ENCODE measurements at regions not wholly inside any gene's neighbourhood (a gene's known extent, or its start where the extent isn't known, plus 50 kb on each side); places are given as distances from the start of the nearest gene placed in this dataset.
"Not testable (repeated sequence)": the region's sequence is repeated elsewhere in the genome, so short reads cannot be mapped to it uniquely, and the experiment has no call there.

- Histone ChIP-seq H3K27me3 (ENCODE audit: control insufficient read depth, insufficient read depth, low read length) (no peaks in the 10 kb centered on the region), H3K4me1 (ENCODE audit: control insufficient read depth, insufficient read depth, low read length) (peaks cover 4% of the 10 kb centered on the region; the same call in 1 of the 2 replicates), H3K36me3 (ENCODE audit: control insufficient read depth, insufficient read depth, low read length) (no peaks in the 10 kb centered on the region), H3K4me3 (ENCODE audit: low read depth, low read length) (no peak overlapping the region), H3K9me3 (ENCODE audit: control insufficient read depth, insufficient read depth, low read length) (no peaks in the 10 kb centered on the region), H3K27ac (ENCODE audit: low read depth, low read length) (no peak overlapping the region), H3K9ac (ENCODE audit: low read depth, low read length) (no peak overlapping the region)
Observed at GRCh38 chr14:58977366-58977765, 211.1 kb upstream of the DAAM1 start.

- H3K4me3 ChIP-seq (ENCODE audit: low read depth, low read length): no peak overlapping the region
- H3K36me3 ChIP-seq (ENCODE audit: control insufficient read depth, insufficient read depth, low read length): no peaks in the 10 kb centered on the region
- H3K27me3 ChIP-seq (ENCODE audit: control insufficient read depth, insufficient read depth, low read length): no peaks in the 10 kb centered on the region
- no peak overlapping the region for H3K9ac ChIP-seq (ENCODE audit: low read depth, low read length)
- H3K27ac ChIP-seq (ENCODE audit: low read depth, low read length): no peak overlapping the region
- no peaks in the 10 kb centered on the region for H3K9me3 ChIP-seq (ENCODE audit: control insufficient read depth, insufficient read depth, low read length)
- no peaks in the 10 kb centered on the region for H3K4me1 ChIP-seq (ENCODE audit: control insufficient read depth, insufficient read depth, low read length)
Observed at GRCh38 chr14:58978343-58978742, 210.1 kb upstream of the DAAM1 start.

GRCh38 chr14:58979325-58979724, 209.1 kb upstream of the DAAM1 start:
- no peaks in the 10 kb centered on the region for H3K36me3 ChIP-seq (ENCODE audit: control insufficient read depth, insufficient read depth, low read length)
- no peaks in the 10 kb centered on the region for H3K9me3 ChIP-seq (ENCODE audit: control insufficient read depth, insufficient read depth, low read length)
- no peak overlapping the region for H3K9ac ChIP-seq (ENCODE audit: low read depth, low read length)
- H3K4me1 ChIP-seq (ENCODE audit: control insufficient read depth, insufficient read depth, low read length): no peaks in the 10 kb centered on the region
- no peaks in the 10 kb centered on the region for H3K27me3 ChIP-seq (ENCODE audit: control insufficient read depth, insufficient read depth, low read length)
- H3K27ac ChIP-seq (ENCODE audit: low read depth, low read length): no peak overlapping the region
- H3K4me3 ChIP-seq (ENCODE audit: low read depth, low read length): no peak overlapping the region

- Histone ChIP-seq H3K9me3 (ENCODE audit: control insufficient read depth, insufficient read depth, low read length) (no peaks in the 10 kb centered on the region), H3K27me3 (ENCODE audit: control insufficient read depth, insufficient read depth, low read length) (no peaks in the 10 kb centered on the region), H3K27ac (ENCODE audit: low read depth, low read length) (no peak overlapping the region), H3K4me1 (ENCODE audit: control insufficient read depth, insufficient read depth, low read length) (no peaks in the 10 kb centered on the region), H3K36me3 (ENCODE audit: control insufficient read depth, insufficient read depth, low read length) (no peaks in the 10 kb centered on the region), H3K4me3 (ENCODE audit: low read depth, low read length) (no peak overlapping the region), H3K9ac (ENCODE audit: low read depth, low read length) (no peak overlapping the region)
Observed at GRCh38 chr14:58981840-58982239, 206.6 kb upstream of the DAAM1 start.

GRCh38 chr14:58985786-58986185, 202.7 kb upstream of the DAAM1 start:
- Histone ChIP-seq H3K4me1 (ENCODE audit: control insufficient read depth, insufficient read depth, low read length) (no peaks in the 10 kb centered on the region), H3K9me3 (ENCODE audit: control insufficient read depth, insufficient read depth, low read length) (no peaks in the 10 kb centered on the region), H3K4me3 (ENCODE audit: low read depth, low read length) (no peak overlapping the region), H3K27me3 (ENCODE audit: control insufficient read depth, insufficient read depth, low read length) (no peaks in the 10 kb centered on the region), H3K36me3 (ENCODE audit: control insufficient read depth, insufficient read depth, low read length) (no peaks in the 10 kb centered on the region), H3K9ac (ENCODE audit: low read depth, low read length) (no peak overlapping the region), H3K27ac (ENCODE audit: low read depth, low read length) (no peak overlapping the region)

- Histone ChIP-seq H3K27ac (ENCODE audit: low read depth, low read length) (no peak overlapping the region), H3K36me3 (ENCODE audit: control insufficient read depth, insufficient read depth, low read length) (no peaks in the 10 kb centered on the region), H3K9me3 (ENCODE audit: control insufficient read depth, insufficient read depth, low read length) (no peaks in the 10 kb centered on the region), H3K27me3 (ENCODE audit: control insufficient read depth, insufficient read depth, low read length) (no peaks in the 10 kb centered on the region), H3K4me3 (ENCODE audit: low read depth, low read length) (no peak overlapping the region), H3K4me1 (ENCODE audit: control insufficient read depth, insufficient read depth, low read length) (no peaks in the 10 kb centered on the region), H3K9ac (ENCODE audit: low read depth, low read length) (no peak overlapping the region)
Observed at GRCh38 chr14:58987591-58987990, 200.9 kb upstream of the DAAM1 start.

GRCh38 chr14:58992935-58993334, 195.5 kb upstream of the DAAM1 start:
- Histone ChIP-seq H3K9me3 (ENCODE audit: control insufficient read depth, insufficient read depth, low read length) (no peaks in the 10 kb centered on the region), H3K27ac (ENCODE audit: low read depth, low read length) (no peak overlapping the region), H3K4me3 (ENCODE audit: low read depth, low read length) (no peak overlapping the region), H3K4me1 (ENCODE audit: control insufficient read depth, insufficient read depth, low read length) (no peaks in the 10 kb centered on the region), H3K27me3 (ENCODE audit: control insufficient read depth, insufficient read depth, low read length) (no peaks in the 10 kb centered on the region), H3K9ac (ENCODE audit: low read depth, low read length) (no peak overlapping the region), H3K36me3 (ENCODE audit: control insufficient read depth, insufficient read depth, low read length) (no peaks in the 10 kb centered on the region)

- Histone ChIP-seq H3K9me3 (ENCODE audit: control insufficient read depth, insufficient read depth, low read length) (no peaks in the 10 kb centered on the region; the same call in 1 of the 2 replicates), H3K27me3 (ENCODE audit: control insufficient read depth, insufficient read depth, low read length) (no peaks in the 10 kb centered on the region), H3K27ac (ENCODE audit: low read depth, low read length) (no peak overlapping the region), H3K4me1 (ENCODE audit: control insufficient read depth, insufficient read depth, low read length) (no peaks in the 10 kb centered on the region), H3K36me3 (ENCODE audit: control insufficient read depth, insufficient read depth, low read length) (no peaks in the 10 kb centered on the region), H3K9ac (ENCODE audit: low read depth, low read length) (no peak overlapping the region), H3K4me3 (ENCODE audit: low read depth, low read length) (no peak overlapping the region)
Observed at GRCh38 chr14:58994130-58994529, 194.3 kb upstream of the DAAM1 start.

GRCh38 chr14:59004012-59004411, 184.5 kb upstream of the DAAM1 start:
- H3K9me3 ChIP-seq (ENCODE audit: control insufficient read depth, insufficient read depth, low read length): no peaks in the 10 kb centered on the region
- H3K27me3 ChIP-seq (ENCODE audit: control insufficient read depth, insufficient read depth, low read length): no peaks in the 10 kb centered on the region
- H3K4me1 ChIP-seq (ENCODE audit: control insufficient read depth, insufficient read depth, low read length): no peaks in the 10 kb centered on the region
- no peaks in the 10 kb centered on the region for H3K36me3 ChIP-seq (ENCODE audit: control insufficient read depth, insufficient read depth, low read length)
- no peak overlapping the region for H3K27ac ChIP-seq (ENCODE audit: low read depth, low read length)
- H3K9ac ChIP-seq (ENCODE audit: low read depth, low read length): no peak overlapping the region
- H3K4me3 ChIP-seq (ENCODE audit: low read depth, low read length): no peak overlapping the region

GRCh38 chr14:59006179-59006578, 182.3 kb upstream of the DAAM1 start:
- H3K9ac ChIP-seq (ENCODE audit: low read depth, low read length); H3K4me1 ChIP-seq (ENCODE audit: control insufficient read depth, insufficient read depth, low read length); H3K36me3 ChIP-seq (ENCODE audit: control insufficient read depth, insufficient read depth, low read length); H3K4me3 ChIP-seq (ENCODE audit: low read depth, low read length); H3K27ac ChIP-seq (ENCODE audit: low read depth, low read length); H3K27me3 ChIP-seq (ENCODE audit: control insufficient read depth, insufficient read depth, low read length); H3K9me3 ChIP-seq (ENCODE audit: control insufficient read depth, insufficient read depth, low read length): not testable (repeated sequence)

- no peaks in the 10 kb centered on the region for H3K9me3 ChIP-seq (ENCODE audit: control insufficient read depth, insufficient read depth, low read length)
- H3K36me3 ChIP-seq (ENCODE audit: control insufficient read depth, insufficient read depth, low read length): no peaks in the 10 kb centered on the region
- no peaks in the 10 kb centered on the region for H3K4me1 ChIP-seq (ENCODE audit: control insufficient read depth, insufficient read depth, low read length)
- no peaks in the 10 kb centered on the region for H3K27me3 ChIP-seq (ENCODE audit: control insufficient read depth, insufficient read depth, low read length)
- no peak overlapping the region for H3K9ac ChIP-seq (ENCODE audit: low read depth, low read length)
- H3K27ac ChIP-seq (ENCODE audit: low read depth, low read length): no peak overlapping the region
- H3K4me3 ChIP-seq (ENCODE audit: low read depth, low read length): no peak overlapping the region
Observed at GRCh38 chr14:59009967-59010366, 178.5 kb upstream of the DAAM1 start.

All from HUES48 (cell line).